ENCODE measurements at regions not wholly inside any gene's neighbourhood (a gene's known extent, or its start where the extent isn't known, plus 50 kb on each side); places are given as distances from the start of the nearest gene placed in this dataset.

DNA sequence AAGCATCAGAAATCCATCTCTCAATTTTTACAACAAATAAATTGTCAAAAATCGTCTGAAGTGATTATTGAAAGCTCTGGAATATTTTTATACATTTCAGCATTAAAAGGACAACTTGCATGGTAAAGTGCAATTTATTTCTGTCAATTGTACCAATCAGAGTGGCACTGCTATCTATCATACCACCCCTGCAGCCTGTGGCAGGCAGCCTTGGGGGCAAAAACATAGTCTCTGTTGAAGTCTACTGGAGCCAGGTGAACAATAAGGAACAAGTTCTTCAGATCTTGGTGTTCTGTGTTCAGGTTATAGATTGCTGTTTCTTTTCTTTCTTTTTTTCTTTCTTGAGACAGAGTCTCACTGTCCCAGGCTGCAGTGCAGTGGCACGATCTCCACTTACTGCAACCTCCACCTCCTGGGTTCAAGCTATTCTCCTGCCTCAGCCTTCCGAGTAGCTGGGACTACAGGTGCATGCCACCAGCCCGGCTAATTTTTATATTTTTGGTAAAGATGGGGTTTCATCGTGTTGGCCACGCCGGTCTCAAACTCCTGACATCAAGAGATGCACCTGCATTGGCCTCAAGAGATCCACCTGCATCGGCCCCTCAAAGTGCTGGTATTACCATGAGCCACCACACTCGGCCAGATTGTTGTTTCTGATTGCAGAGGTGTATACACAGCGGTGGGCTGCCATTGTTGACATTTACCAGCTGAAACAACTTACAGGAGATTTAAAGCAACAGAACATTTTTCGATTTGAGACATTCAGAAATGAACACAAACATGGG, 629.6 kb downstream of the SLC16A7 start:
- Histone ChIP-seq H3K27me3 (replicated peaks in 1 of 4; ENCODE audit: control insufficient read depth in 3 of 4, extremely low read depth in 1 of 4, insufficient read depth in 3 of 4, low read length in 3 of 4) (no peaks in the 10 kb centered on the region), H3K4me2 (ENCODE audit: insufficient read depth in 1 of 2, low read depth in 2 of 2, low read length in 2 of 2) (no peak overlapping the region), H3K27ac (ENCODE audit: low read depth, low read length) (no peak overlapping the region), H4K8ac (ENCODE audit: extremely low read depth, insufficient read depth, low read length) (no peak overlapping the region), H3K23me2 (ENCODE audit: low read depth, low read length) (no peaks in the 10 kb centered on the region), H3K4me3 (ENCODE audit: extremely low read depth in 1 of 4, insufficient read depth in 2 of 4, low read depth in 3 of 4, low read length in 4 of 4) (no peak overlapping the region), H3K36me3 (ENCODE audit: control insufficient read depth in 2 of 4, insufficient read depth in 4 of 4, low read length in 3 of 4) (no peaks in the 10 kb centered on the region), H3K23ac (ENCODE audit: insufficient read length) (no peak overlapping the region), H3K79me1 (ENCODE audit: low read depth, low read length) (no peaks in the 10 kb centered on the region), H3K14ac (ENCODE audit: insufficient read length) (no peak overlapping the region), H2BK12ac (ENCODE audit: low read depth, low read length) (no peak overlapping the region), H3K9ac (replicated peaks in 1 of 4; ENCODE audit: extremely low read depth in 1 of 4, low read depth in 3 of 4, low read length in 3 of 4) (no peak overlapping the region), H3K79me2 (ENCODE audit: control insufficient read depth in 1 of 2, insufficient read depth in 2 of 2, low read length in 2 of 2) (no peaks in the 10 kb centered on the region), H3K9me3 (ENCODE audit: insufficient read depth in 2 of 2, low read depth in 1 of 2, low read length in 1 of 2) (no peaks in the 10 kb centered on the region), H4K91ac (replicated peaks; ENCODE audit: insufficient read length, low read length) (no peak overlapping the region), H3K56ac (replicated peaks; ENCODE audit: insufficient read length, low read depth, low read length) (no peak overlapping the region), H2AFZ (ENCODE audit: low read length) (no peak overlapping the region), H2BK20ac (ENCODE audit: low read length) (no peak overlapping the region), H4K20me1 (replicated peaks in 1 of 2; ENCODE audit: control insufficient read depth in 1 of 2, insufficient read depth in 2 of 2, low read length in 2 of 2) (no peaks in the 10 kb centered on the region), H2BK120ac (replicated peaks; ENCODE audit: low read depth, low read length) (no peak overlapping the region), H2BK5ac (ENCODE audit: low read depth, low read length) (no peak overlapping the region), H3K4ac (replicated peaks; ENCODE audit: insufficient read length, low read depth, low read length) (no peak overlapping the region), H2BK15ac (ENCODE audit: low read length) (no peak overlapping the region), H2AK5ac (ENCODE audit: low read depth, low read length) (no peak overlapping the region), H3K18ac (ENCODE audit: extremely low read depth, low read length) (no peak overlapping the region), H4K5ac (ENCODE audit: insufficient read length, low read depth, low read length) (no peak overlapping the region), H3K4me1 (replicated peaks in 1 of 4; ENCODE audit: control insufficient read depth in 3 of 4, insufficient read depth in 4 of 4, low read length in 3 of 4) (no peaks in the 10 kb centered on the region)
- DNase-seq (ENCODE audit: low read depth in 1 of 2, low spot score in 2 of 2) = no peak
- no peak for FAIRE-seq
- WGBS, 2 experiments (ENCODE audit: extremely low coverage in 1 of 2, insufficient coverage in 1 of 2, insufficient read length in 1 of 2, insufficient replicate concordance in 2 of 2, low coverage in 1 of 2, low lambda C conversion rate in 2 of 2, missing lambda C conversion rate in 1 of 2) = 96% methylated on average over 11 of the region's 11 CpGs; no CpG with 5 or more reads in 1 of the 2 experiments
- ChIA-PET POLR2A (ENCODE audit: partially characterized antibody) (no interaction called here), CTCF (ENCODE audit: partially characterized antibody) (no interaction called here)
- TF ChIP-seq BACH1 (IDR thresholded peaks at IDR 0.05; ENCODE audit: low read length) (no peak), JUN (IDR thresholded peaks at IDR 0.05; ENCODE audit: low read depth, low read length) (no peak), MAFK (IDR thresholded peaks at IDR 0.05; ENCODE audit: low read depth, low read length) (no peak), CBX8 (IDR thresholded peaks at IDR 0.05; ENCODE audit: borderline replicate concordance, low read depth, low read length) (no peak), BCL11A (IDR thresholded peaks at IDR 0.05; ENCODE audit: low read depth in 2 of 2, low read length in 2 of 2) (no peak), KDM5A (IDR thresholded peaks at IDR 0.05; ENCODE audit: low read length) (no peak), CREB1 (IDR thresholded peaks at IDR 0.05) (no peak), CTBP2 (IDR thresholded peaks at IDR 0.05; ENCODE audit: borderline replicate concordance, insufficient read depth, insufficient read length, low read length) (no peak), KDM4A (IDR thresholded peaks at IDR 0.05; ENCODE audit: low read depth, low read length, severe bottlenecking) (no peak), TBP (IDR thresholded peaks at IDR 0.05; ENCODE audit: low read depth, low read length) (no peak)
- TF ChIP-seq, protein P1, sequence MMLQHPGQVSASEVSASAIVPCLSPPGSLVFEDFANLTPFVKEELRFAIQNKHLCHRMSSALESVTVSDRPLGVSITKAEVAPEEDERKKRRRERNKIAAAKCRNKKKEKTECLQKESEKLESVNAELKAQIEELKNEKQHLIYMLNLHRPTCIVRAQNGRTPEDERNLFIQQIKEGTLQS (IDR thresholded peaks at IDR 0.05; ENCODE audit: insufficient read depth, low read depth, low read length) = no peak
- TF ChIP-seq, protein P2, sequence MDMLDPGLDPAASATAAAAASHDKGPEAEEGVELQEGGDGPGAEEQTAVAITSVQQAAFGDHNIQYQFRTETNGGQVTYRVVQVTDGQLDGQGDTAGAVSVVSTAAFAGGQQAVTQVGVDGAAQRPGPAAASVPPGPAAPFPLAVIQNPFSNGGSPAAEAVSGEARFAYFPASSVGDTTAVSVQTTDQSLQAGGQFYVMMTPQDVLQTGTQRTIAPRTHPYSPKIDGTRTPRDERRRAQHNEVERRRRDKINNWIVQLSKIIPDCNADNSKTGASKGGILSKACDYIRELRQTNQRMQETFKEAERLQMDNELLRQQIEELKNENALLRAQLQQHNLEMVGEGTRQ (IDR thresholded peaks at IDR 0.05; ENCODE audit: low read length) = no peak
